Breast epithelium (tissue), 4 donors: ENCODE measurements at regions not wholly inside any gene's neighbourhood (a gene's known extent, or its start where the extent isn't known, plus 50 kb on each side); places are given as distances from the start of the nearest gene placed in this dataset.
"Not testable (repeated sequence)": the region's sequence is repeated elsewhere in the genome, so short reads cannot be mapped to it uniquely, and the experiment has no call there.

Experiments used
- DNase-seq, 2 donors: peaks; one replicate each; pipeline ENCODE4 v3.0.0-alpha.2; 2019; ENCODE audit warnings: low spot score in 2 of 2
- H3K27ac ChIP-seq, 2 donors: fragments of 200-600 bp; sonication (generic) in 1 of 2; one replicate each; pipeline ENCODE4 v1.5.1; 2016 to 2019; ENCODE audit warnings: mild to moderate bottlenecking in 1 of 2
- H3K27me3 ChIP-seq, 2 donors: fragments of 200-600 bp; sonication (generic) in 1 of 2; one replicate each; pipeline versions ENCODE4 v1.5.1 to v1.6.0; 2017 to 2019; ENCODE audit warnings: control low read depth in 1 of 2, mild to moderate bottlenecking in 1 of 2
- H3K36me3 ChIP-seq: fragments of 200-600 bp; one replicate; pipeline ENCODE4 v1.5.1; 2019
- H3K4me1 ChIP-seq, 2 donors: fragments of 200-600 bp; sonication (generic); one replicate each; pipeline ENCODE4 v1.5.1; 2016 to 2019; ENCODE audit warnings: control low read depth in 1 of 2
- H3K4me3 ChIP-seq, 3 donors: fragments of 200-600 bp; sonication (generic); 1 replicate in 2 of 3; 2 replicates in 1 of 3; pipeline ENCODE4 v1.5.1; 2016 to 2019; ENCODE audit warnings: mild to moderate bottlenecking in 3 of 3, moderate library complexity in 2 of 3
- H3K9me3 ChIP-seq, 2 donors: fragments of 200-600 bp; sonication (generic) in 1 of 2; one replicate each; pipeline ENCODE4 v1.5.1; 2016 to 2019; ENCODE audit warnings: control low read depth in 1 of 2
- POLR2A ChIP-seq: fragments of 450-650 bp; IDR thresholded peaks from one replicate; pipeline ENCODE4 v1.6.1; 2016; ENCODE audit warnings: antibody characterized with exemption, mild to moderate bottlenecking, moderate library complexity
- POLR2AphosphoS5 ChIP-seq, 3 donors: sonication (generic); formaldehyde crosslinking; IDR thresholded peaks; one replicate each; pipeline ENCODE4 v1.6.1; 2017; ENCODE audit warnings: antibody characterized with exemption in 3 of 3
- intact Hi-C: fragments of 100-400 bp; cut with DNase I; formaldehyde crosslinking; loops from one replicate; pipeline ENCODE4 v1.15.1; 2023; ENCODE audit warnings: low total_unique reads
- TF ChIP-seq, protein P1 (sequence below), 3 donors: fragments of 450-650 bp; IDR thresholded peaks; one replicate each; pipeline ENCODE4 v1.5.1; 2016 to 2017; ENCODE audit warnings: antibody characterized with exemption in 3 of 3, mild to moderate bottlenecking in 3 of 3, moderate library complexity in 3 of 3

DNA sequence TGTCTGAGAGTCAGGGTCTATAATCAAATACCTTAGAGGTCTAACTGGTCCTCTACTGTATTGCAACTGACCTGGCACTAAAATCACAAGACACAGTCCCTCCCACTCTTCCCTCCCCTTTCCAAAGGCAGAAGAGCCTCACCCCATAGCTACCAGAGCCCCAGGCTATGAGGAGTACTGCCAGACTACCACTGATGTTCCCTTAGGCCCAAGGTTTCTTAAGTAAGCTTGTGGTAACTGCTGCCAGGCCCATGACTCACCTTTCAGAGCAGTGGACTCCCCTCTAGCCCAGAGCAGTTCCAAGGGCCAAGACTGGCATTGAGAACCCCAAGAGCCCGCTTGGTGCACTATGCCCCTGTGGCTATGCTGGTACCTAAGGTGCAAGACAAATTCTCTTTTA is 1193.4 kb downstream of the DSC3 start:
- no peaks in the 10 kb centered on the region for H3K27me3 ChIP-seq
- H3K27ac ChIP-seq: no peak overlapping the region
- no peaks in the 10 kb centered on the region for H3K4me1 ChIP-seq
- intact Hi-C loops: no loop called here
- no peaks in the 10 kb centered on the region for H3K9me3 ChIP-seq
- TF ChIP-seq, protein P1, sequence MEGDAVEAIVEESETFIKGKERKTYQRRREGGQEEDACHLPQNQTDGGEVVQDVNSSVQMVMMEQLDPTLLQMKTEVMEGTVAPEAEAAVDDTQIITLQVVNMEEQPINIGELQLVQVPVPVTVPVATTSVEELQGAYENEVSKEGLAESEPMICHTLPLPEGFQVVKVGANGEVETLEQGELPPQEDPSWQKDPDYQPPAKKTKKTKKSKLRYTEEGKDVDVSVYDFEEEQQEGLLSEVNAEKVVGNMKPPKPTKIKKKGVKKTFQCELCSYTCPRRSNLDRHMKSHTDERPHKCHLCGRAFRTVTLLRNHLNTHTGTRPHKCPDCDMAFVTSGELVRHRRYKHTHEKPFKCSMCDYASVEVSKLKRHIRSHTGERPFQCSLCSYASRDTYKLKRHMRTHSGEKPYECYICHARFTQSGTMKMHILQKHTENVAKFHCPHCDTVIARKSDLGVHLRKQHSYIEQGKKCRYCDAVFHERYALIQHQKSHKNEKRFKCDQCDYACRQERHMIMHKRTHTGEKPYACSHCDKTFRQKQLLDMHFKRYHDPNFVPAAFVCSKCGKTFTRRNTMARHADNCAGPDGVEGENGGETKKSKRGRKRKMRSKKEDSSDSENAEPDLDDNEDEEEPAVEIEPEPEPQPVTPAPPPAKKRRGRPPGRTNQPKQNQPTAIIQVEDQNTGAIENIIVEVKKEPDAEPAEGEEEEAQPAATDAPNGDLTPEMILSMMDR (IDR thresholded peaks at IDR 0.05): no peak
- TF ChIP-seq POLR2AphosphoS5 (IDR thresholded peaks at IDR 0.05) (no peak), POLR2A (no peak)
- no peak overlapping the region for H3K4me3 ChIP-seq
- DNase-seq: no peak
- H3K36me3 ChIP-seq: no peaks in the 10 kb centered on the region

DNA sequence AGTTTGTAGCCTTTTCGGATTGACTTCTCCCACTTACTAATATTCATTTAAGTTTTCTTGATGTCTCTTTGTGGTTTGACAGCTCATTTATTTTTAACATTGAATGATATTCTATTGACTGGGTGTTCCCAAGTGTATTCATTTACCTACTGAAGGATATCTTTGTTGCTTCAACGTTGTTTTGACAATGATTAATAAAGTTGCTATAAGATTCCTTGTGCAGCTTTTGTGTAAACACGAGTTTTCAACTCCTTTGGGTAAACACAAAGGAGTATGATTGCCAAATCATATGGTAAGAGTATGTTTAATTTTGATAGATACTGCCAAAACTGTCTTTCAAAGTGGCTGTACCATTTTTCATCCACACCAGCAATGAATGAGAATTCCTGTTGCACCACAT is 1200.9 kb downstream of the DSC3 start:
- TF ChIP-seq, protein P1 (IDR thresholded peaks at IDR 0.05): no peak
- TF ChIP-seq POLR2A: no peak
- no peak for TF ChIP-seq POLR2AphosphoS5 (IDR thresholded peaks at IDR 0.05)
- no peaks in the 10 kb centered on the region for H3K27me3 ChIP-seq
- no peak overlapping the region for H3K27ac ChIP-seq
- no peaks in the 10 kb centered on the region for H3K9me3 ChIP-seq
- no peaks in the 10 kb centered on the region for H3K36me3 ChIP-seq
- H3K4me3 ChIP-seq: no peak overlapping the region
- DNase-seq: no peak
- no peaks in the 10 kb centered on the region for H3K4me1 ChIP-seq
- intact Hi-C loops: no loop called here

DNA sequence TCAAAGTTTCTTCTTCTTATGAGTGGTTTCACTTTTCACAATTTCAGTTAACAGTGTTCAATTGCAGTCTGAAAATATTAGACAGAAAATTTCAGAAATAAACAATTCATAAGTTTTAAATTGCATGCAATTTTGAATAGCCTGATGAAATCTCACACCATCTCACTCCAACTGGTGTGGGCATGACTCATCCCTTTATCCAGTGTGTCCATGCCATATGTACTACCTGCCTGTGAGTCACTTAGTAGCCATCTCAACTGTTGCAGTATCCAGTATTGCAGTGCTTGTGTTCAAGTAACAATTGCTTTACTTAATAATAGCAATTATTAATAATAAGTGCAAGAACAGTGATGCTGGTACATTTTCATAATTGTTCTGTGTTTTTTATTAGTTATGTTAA is 1202.5 kb downstream of the DSC3 start:
- no peaks in the 10 kb centered on the region for H3K9me3 ChIP-seq
- H3K27ac ChIP-seq: no peak overlapping the region
- intact Hi-C loops: no loop called here
- H3K4me3 ChIP-seq: no peak overlapping the region
- no peaks in the 10 kb centered on the region for H3K36me3 ChIP-seq
- TF ChIP-seq POLR2AphosphoS5 (IDR thresholded peaks at IDR 0.05): no peak
- no peak for TF ChIP-seq POLR2A
- TF ChIP-seq, protein P1 (IDR thresholded peaks at IDR 0.05): no peak
- DNase-seq: no peak
- H3K4me1 ChIP-seq: no peaks in the 10 kb centered on the region
- H3K27me3 ChIP-seq: no peaks in the 10 kb centered on the region

DNA sequence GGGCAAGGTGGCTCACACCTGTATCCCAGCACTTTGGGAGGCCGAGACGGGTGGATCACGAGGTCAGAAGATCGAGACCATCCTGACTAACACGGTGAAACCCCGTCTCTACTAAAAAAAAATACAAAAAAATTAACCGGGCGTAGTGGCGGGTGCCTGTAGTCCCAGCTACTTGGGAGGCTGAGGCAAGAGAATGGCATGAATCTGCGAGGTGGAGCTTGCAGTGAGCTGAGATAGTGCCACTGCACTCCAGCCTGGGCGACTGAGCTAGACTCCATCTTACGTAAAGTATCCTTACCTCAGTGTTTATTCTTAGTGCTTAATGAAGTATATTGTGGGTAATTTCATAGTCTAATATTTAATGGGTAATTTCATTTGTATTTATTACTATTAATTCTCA is 1203.6 kb downstream of the DSC3 start:
- DNase-seq, H3K4me3 ChIP-seq, intact Hi-C loops, H3K27ac ChIP-seq, H3K36me3 ChIP-seq, H3K27me3 ChIP-seq, H3K9me3 ChIP-seq, H3K4me1 ChIP-seq: not testable (repeated sequence)

DNA sequence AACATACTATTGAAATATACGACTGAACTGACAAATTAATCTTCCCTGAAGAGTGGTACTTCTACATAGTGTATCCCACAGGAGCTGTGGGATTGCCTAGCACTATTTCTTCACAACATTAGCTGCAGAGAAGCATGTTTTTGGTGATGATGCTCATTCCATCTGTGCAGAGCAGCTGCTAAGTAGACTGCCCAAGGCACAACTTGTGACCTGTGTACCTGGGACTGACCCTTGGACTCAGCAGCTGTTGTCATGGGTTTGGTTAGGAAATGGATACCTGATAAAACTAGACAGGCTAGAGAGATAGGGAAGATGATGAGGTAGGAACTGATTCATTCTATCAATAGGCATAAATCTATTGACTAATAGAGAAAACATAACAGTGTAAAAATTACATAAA is 1204.0 kb downstream of the DSC3 start:
- no peaks in the 10 kb centered on the region for H3K27me3 ChIP-seq
- TF ChIP-seq, protein P1 (IDR thresholded peaks at IDR 0.05): no peak
- no peak for TF ChIP-seq POLR2AphosphoS5 (IDR thresholded peaks at IDR 0.05)
- TF ChIP-seq POLR2A: no peak
- no peak overlapping the region for H3K27ac ChIP-seq
- intact Hi-C loops: no loop called here
- DNase-seq: no peak
- H3K9me3 ChIP-seq: no peaks in the 10 kb centered on the region
- H3K4me3 ChIP-seq: no peak overlapping the region
- no peaks in the 10 kb centered on the region for H3K36me3 ChIP-seq
- H3K4me1 ChIP-seq: no peaks in the 10 kb centered on the region

DNA sequence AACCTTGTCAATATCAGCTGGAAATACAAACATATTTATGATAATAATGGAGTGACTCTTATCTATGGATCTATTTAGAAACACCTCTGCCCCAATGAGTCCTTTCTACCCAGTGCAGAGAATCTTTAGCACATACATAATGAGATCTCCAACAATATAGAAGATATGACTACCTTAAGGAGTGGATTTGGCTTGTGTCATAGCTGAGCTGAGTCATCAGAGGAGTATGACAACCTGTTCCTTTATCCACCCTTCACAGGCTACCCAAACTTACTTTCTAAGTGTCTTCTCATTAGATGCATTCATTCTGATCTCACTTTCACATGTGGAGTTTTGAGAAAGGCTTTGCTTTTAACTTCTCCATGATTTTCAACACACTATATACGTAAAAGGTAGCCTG is 1218.9 kb downstream of the DSC3 start:
- Histone ChIP-seq H3K9me3 (no peaks in the 10 kb centered on the region), H3K36me3 (no peaks in the 10 kb centered on the region), H3K27ac (no peak overlapping the region), H3K27me3 (no peaks in the 10 kb centered on the region), H3K4me3 (no peak overlapping the region), H3K4me1 (no peaks in the 10 kb centered on the region)
- intact Hi-C loops: no loop called here
- no peak for TF ChIP-seq POLR2AphosphoS5 (IDR thresholded peaks at IDR 0.05)
- DNase-seq: no peak
